ENCODE measurements at regions not wholly inside any gene's neighbourhood (a gene's known extent, or its start where the extent isn't known, plus 50 kb on each side); places are given as distances from the start of the nearest gene placed in this dataset.

DNA sequence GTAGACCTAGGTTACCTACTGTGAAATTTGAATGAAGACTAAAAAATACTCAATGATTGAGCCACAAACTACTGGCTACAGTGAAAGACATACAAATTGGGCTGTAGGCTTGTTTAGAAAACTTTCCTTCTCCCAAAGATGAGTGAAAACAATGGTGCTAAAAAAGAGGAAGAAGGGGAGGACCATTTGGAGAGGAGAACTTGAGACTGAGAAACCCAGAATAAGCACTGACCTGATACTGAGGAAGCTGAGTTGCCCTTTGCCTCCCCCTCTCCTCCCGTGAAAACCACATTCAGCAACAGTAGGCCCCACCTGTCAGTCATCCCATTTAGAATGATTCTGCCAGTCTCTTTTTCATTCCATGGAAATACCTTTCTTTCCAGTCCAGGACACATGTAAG is 484.0 kb upstream of the TGFBR2 start:
- Histone ChIP-seq H3K79me2 (ENCODE audit: control insufficient read depth, insufficient read depth, low read length) (no peaks in the 10 kb centered on the region), H3K27me3 (ENCODE audit: control insufficient read depth, insufficient read depth, low read length) (no peaks in the 10 kb centered on the region), H3K4me1 (ENCODE audit: control insufficient read depth, extremely low read depth, insufficient read depth, low read length) (no peaks in the 10 kb centered on the region), H3K27ac (ENCODE audit: insufficient read depth, low read length) (no peak overlapping the region), H3K4me3 (replicated peaks in 1 of 4; ENCODE audit: control extremely low read depth in 1 of 4, insufficient read depth in 1 of 4, low read depth in 3 of 4, low read length in 4 of 4) (no peak overlapping the region), H4K20me1 (ENCODE audit: control insufficient read depth, extremely low read depth, insufficient read depth, low read length) (no peaks in the 10 kb centered on the region), H3K9me3 (ENCODE audit: control insufficient read depth, insufficient read depth, low read depth, low read length) (no peaks in the 10 kb centered on the region), H3K36me3 (ENCODE audit: control insufficient read depth, insufficient read depth, low read length) (no peaks in the 10 kb centered on the region), H3K9ac (ENCODE audit: insufficient read depth, low read length) (no peak overlapping the region), H3K4me2 (ENCODE audit: extremely low read depth, insufficient read depth, low read length) (no peak overlapping the region), H2AFZ (ENCODE audit: low read length) (no peak overlapping the region)
- TF ChIP-seq, protein P1, sequence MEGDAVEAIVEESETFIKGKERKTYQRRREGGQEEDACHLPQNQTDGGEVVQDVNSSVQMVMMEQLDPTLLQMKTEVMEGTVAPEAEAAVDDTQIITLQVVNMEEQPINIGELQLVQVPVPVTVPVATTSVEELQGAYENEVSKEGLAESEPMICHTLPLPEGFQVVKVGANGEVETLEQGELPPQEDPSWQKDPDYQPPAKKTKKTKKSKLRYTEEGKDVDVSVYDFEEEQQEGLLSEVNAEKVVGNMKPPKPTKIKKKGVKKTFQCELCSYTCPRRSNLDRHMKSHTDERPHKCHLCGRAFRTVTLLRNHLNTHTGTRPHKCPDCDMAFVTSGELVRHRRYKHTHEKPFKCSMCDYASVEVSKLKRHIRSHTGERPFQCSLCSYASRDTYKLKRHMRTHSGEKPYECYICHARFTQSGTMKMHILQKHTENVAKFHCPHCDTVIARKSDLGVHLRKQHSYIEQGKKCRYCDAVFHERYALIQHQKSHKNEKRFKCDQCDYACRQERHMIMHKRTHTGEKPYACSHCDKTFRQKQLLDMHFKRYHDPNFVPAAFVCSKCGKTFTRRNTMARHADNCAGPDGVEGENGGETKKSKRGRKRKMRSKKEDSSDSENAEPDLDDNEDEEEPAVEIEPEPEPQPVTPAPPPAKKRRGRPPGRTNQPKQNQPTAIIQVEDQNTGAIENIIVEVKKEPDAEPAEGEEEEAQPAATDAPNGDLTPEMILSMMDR (conservative IDR thresholded peaks at IDR 0.05 in 1 of 2, IDR thresholded peaks at IDR 0.05 in 1 of 2; ENCODE audit: low read depth in 1 of 2, low read length in 2 of 2), result no peak
- no peak for TF ChIP-seq EZH2 (IDR thresholded peaks at IDR 0.05; ENCODE audit: low read length, missing control alignments)
- no peak for DNase-seq (ENCODE audit: low read depth in 2 of 2)

DNA sequence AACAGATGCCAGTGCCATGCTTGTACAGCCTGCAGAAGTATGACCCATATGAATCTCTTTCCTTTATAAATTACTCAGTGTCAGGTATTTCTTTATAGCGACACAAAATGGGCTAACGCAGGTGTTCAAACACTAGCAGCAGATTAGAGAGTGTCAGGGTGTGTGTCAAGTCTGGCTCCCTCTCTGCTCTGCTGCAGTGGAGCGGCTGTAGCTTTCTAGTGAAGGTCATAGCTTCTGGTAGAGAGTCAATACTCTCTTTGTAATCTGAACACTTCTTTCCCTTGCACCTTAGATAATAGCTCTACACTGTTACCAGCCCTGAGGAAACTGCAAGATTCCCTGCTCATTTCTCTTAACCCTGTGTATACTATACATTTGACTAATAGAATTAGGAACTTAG is 483.2 kb upstream of the TGFBR2 start:
- H3K27ac ChIP-seq (ENCODE audit: insufficient read depth, low read length), result no peak overlapping the region
- no peaks in the 10 kb centered on the region for H3K79me2 ChIP-seq (ENCODE audit: control insufficient read depth, insufficient read depth, low read length)
- TF ChIP-seq, protein P1 (conservative IDR thresholded peaks at IDR 0.05 in 1 of 2, IDR thresholded peaks at IDR 0.05 in 1 of 2; ENCODE audit: low read depth in 1 of 2, low read length in 2 of 2), result no peak
- TF ChIP-seq EZH2 (IDR thresholded peaks at IDR 0.05; ENCODE audit: low read length, missing control alignments), result no peak
- no peaks in the 10 kb centered on the region for H3K9me3 ChIP-seq (ENCODE audit: control insufficient read depth, insufficient read depth, low read depth, low read length)
- DNase-seq (ENCODE audit: low read depth in 2 of 2), result no peak
- H3K27me3 ChIP-seq (ENCODE audit: control insufficient read depth, insufficient read depth, low read length), result no peaks in the 10 kb centered on the region
- H3K4me2 ChIP-seq (ENCODE audit: extremely low read depth, insufficient read depth, low read length), result no peak overlapping the region
- no peaks in the 10 kb centered on the region for H3K36me3 ChIP-seq (ENCODE audit: control insufficient read depth, insufficient read depth, low read length)
- no peaks in the 10 kb centered on the region for H4K20me1 ChIP-seq (ENCODE audit: control insufficient read depth, extremely low read depth, insufficient read depth, low read length)
- no peak overlapping the region for H2AFZ ChIP-seq (ENCODE audit: low read length)
- no peaks in the 10 kb centered on the region for H3K4me1 ChIP-seq (ENCODE audit: control insufficient read depth, extremely low read depth, insufficient read depth, low read length)
- no peak overlapping the region for H3K9ac ChIP-seq (ENCODE audit: insufficient read depth, low read length)
- H3K4me3 ChIP-seq (replicated peaks in 1 of 4; ENCODE audit: control extremely low read depth in 1 of 4, insufficient read depth in 1 of 4, low read depth in 3 of 4, low read length in 4 of 4), result no peak overlapping the region

DNA sequence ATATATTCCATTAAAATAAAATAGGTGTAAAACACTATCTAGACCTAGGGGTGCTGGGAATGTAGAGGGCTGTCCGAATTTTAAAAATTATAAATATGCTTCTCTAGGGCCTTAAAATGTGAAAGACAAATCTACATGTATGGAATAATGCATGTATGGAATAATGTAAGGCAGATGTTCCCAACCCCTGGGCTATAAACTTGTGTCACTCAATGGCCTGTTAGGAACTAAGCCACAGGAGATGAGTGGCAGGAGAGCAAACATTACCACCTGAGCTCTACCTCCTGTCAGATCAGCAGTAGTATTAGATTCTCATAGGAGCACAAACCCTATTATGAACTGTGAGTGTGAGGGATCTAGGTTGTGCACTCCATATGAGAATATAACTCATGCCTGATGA is 482.6 kb upstream of the TGFBR2 start:
- no peak overlapping the region for H3K4me3 ChIP-seq (replicated peaks in 1 of 4; ENCODE audit: control extremely low read depth in 1 of 4, insufficient read depth in 1 of 4, low read depth in 3 of 4, low read length in 4 of 4)
- no peaks in the 10 kb centered on the region for H3K79me2 ChIP-seq (ENCODE audit: control insufficient read depth, insufficient read depth, low read length)
- no peaks in the 10 kb centered on the region for H3K9me3 ChIP-seq (ENCODE audit: control insufficient read depth, insufficient read depth, low read depth, low read length)
- no peak overlapping the region for H2AFZ ChIP-seq (ENCODE audit: low read length)
- H4K20me1 ChIP-seq (ENCODE audit: control insufficient read depth, extremely low read depth, insufficient read depth, low read length), result no peaks in the 10 kb centered on the region
- H3K9ac ChIP-seq (ENCODE audit: insufficient read depth, low read length), result no peak overlapping the region
- H3K36me3 ChIP-seq (ENCODE audit: control insufficient read depth, insufficient read depth, low read length), result no peaks in the 10 kb centered on the region
- no peaks in the 10 kb centered on the region for H3K4me1 ChIP-seq (ENCODE audit: control insufficient read depth, extremely low read depth, insufficient read depth, low read length)
- DNase-seq (ENCODE audit: low read depth in 2 of 2), result no peak
- H3K4me2 ChIP-seq (ENCODE audit: extremely low read depth, insufficient read depth, low read length), result no peak overlapping the region
- no peaks in the 10 kb centered on the region for H3K27me3 ChIP-seq (ENCODE audit: control insufficient read depth, insufficient read depth, low read length)
- TF ChIP-seq, protein P1 (conservative IDR thresholded peaks at IDR 0.05 in 1 of 2, IDR thresholded peaks at IDR 0.05 in 1 of 2; ENCODE audit: low read depth in 1 of 2, low read length in 2 of 2), result no peak
- H3K27ac ChIP-seq (ENCODE audit: insufficient read depth, low read length), result no peak overlapping the region

All from fibroblast of lung (primary cell).